Activated effector memory CD4-positive, alpha-beta T cell treated with Interleukin-2 at 50 U/mL for 16 hours (primary cell): ENCODE measurements at regions not wholly inside any gene's neighbourhood (a gene's known extent, or its start where the extent isn't known, plus 50 kb on each side); places are given as distances from the start of the nearest gene placed in this dataset.
"Not testable (repeated sequence)": the region's sequence is repeated elsewhere in the genome, so short reads cannot be mapped to it uniquely, and the experiment has no call there.

ENCODE experiments used
- DNase-seq: peaks from one replicate; pipeline ENCODE4 v3.0.0-alpha.2; 2020

- DNase-seq, result no peak
These were observed 50.8 kb upstream of the SEL1L start for GRCh38 chr14:81584495-81584894.

- DNase-seq, result no peak
These were observed 55.9 kb upstream of the SEL1L start for GRCh38 chr14:81589381-81590065.

- no peak for DNase-seq
These were observed 57.6 kb upstream of the SEL1L start for GRCh38 chr14:81591266-81591665.

DNA sequence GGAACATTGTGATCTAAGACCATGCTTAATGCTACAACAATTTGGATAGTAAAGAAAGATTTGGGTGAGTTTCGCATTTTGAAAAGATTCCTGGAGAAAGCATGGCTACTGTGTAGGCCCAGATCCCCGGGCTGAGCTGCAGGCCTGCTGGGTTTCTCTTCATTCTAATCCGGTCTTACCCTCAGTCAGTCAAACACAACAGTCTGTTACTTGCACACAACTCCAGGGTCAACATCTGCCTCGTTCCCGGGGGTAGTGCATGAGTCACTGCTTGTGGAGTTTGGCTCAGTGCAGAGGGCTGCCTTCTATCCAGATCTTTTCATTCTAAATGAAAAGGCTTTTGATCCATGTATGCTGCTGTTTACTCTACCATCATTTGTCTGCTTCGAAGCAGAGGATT, 60.4 kb upstream of the SEL1L start:
- no peak for DNase-seq

- no peak for DNase-seq
These were observed 72.0 kb upstream of the SEL1L start for GRCh38 chr14:81605660-81606059.

DNA sequence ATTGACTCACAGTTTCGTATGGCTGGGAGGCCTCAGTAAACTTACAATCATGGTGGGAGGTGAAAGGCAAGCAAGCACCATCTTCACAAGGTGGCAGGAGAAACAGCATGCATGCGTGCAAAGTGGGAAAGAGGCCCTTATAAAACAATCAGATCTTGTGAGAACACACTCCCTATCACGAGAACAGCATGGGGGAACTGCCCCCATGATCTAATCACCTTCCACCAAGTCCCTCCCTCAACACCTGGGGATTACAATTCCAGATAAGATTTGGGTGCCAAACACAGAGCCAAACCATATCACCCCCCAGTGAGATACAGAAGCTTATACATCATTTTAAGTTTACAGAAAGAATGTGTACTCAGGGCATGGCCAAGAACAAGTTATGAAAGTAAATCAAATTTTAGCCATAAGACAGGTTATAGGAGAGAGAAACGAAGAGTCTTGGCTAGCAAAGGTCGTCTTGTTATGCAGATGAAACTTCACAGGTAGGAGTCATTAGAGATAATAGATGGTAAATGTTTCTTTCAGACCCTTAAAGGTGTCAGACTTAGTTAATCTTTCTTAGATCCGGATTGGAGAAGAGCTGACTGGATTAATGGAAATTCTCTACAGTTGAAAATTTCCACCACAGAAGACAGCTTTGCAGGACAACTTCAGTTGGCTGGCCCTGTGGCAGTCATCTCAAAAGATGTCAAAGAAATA, 79.8 kb upstream of the SEL1L start:
- no peak for DNase-seq

GRCh38 chr14:81614302-81614701, 80.6 kb upstream of the SEL1L start:
- DNase-seq, result not testable (repeated sequence)

- no peak for DNase-seq
These were observed 85.0 kb upstream of the SEL1L start for GRCh38 chr14:81618695-81619094.

- no peak for DNase-seq
These were observed 86.2 kb upstream of the SEL1L start for GRCh38 chr14:81619816-81620215.

- not testable (repeated sequence) for DNase-seq
These were observed 90.2 kb upstream of the SEL1L start for GRCh38 chr14:81623771-81624396.

GRCh38 chr14:81625343-81625742, 91.7 kb upstream of the SEL1L start:
- no peak for DNase-seq

GRCh38 chr14:81632157-81632556, 98.5 kb upstream of the SEL1L start:
- DNase-seq, result no peak

- no peak for DNase-seq
These were observed 99.8 kb upstream of the SEL1L start for GRCh38 chr14:81633496-81633895.

GRCh38 chr14:81637639-81638038, 104.0 kb upstream of the SEL1L start:
- DNase-seq, result no peak

GRCh38 chr14:81638656-81639280, 105.1 kb upstream of the SEL1L start:
- no peak for DNase-seq

- no peak for DNase-seq
These were observed 120.0 kb upstream of the SEL1L start for GRCh38 chr14:81653626-81654025.

DNA sequence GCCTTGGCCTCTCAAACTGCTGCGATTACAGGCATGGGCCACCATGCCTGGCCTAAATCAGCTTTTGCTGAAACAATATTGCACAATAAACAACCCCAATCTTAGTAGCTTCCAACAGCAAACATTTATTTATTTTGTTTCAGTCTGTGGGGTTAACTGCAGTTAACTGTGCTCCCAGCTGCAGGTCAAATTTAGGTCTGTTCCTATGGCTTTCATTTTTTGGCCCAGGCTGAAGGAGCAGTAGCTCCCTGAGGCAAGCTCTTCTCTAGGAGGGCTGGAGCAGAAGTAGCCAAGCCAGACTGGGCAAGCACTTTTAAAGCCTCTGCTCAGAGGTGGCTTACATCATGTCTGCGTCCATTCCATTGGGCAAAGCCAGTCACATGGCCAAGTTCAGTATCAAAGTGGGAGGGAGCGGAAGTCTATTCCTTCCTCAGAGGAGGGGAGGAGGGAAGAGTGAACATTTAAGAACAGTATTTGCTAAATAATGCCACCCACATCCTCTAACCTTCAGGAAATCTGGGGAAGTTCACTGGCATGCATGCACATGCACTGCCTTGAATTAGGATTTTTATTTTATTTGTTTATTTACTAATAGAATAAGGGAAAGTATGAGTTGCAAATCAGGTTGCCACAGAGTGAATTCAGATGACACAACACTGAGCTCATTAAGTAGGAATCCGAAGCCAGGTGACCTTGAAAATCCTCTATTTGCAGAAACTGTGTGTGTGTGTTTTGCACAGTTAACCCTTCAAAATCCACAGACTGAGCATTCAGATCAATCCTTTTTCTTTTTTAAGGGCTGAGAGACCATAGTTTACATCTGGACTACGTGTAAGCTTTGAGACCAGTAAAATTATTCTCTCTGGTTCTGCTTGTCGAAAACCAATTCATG, 122.0 kb upstream of the SEL1L start:
- no peak for DNase-seq

- DNase-seq, result no peak
These were observed 123.2 kb upstream of the SEL1L start for GRCh38 chr14:81656811-81657210.

- DNase-seq, result no peak
These were observed 128.4 kb upstream of the SEL1L start for GRCh38 chr14:81662066-81662465.

- no peak for DNase-seq
These were observed 129.0 kb upstream of the SEL1L start for GRCh38 chr14:81662570-81663197.

GRCh38 chr14:81668626-81669274, 135.1 kb upstream of the SEL1L start:
- DNase-seq, result no peak

DNA sequence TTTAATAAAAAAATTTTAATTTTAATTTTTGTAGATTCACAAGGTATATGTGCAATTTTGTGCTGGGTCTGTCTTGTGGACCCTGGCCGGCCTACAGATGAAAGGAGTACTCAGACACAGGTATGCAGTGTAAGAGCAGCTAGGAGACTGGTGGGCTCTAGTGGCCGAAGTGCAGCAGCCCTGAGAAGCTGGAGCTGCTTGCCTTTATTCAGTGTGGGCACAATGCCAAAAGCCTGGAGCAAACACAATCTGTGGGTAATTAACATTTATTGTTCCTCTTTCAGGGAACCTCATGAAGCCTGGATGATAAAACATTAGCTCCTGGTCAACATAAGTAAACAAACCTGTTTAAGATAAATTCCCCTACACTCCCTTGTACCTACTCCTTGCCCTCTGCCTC, 135.7 kb upstream of the SEL1L start:
- DNase-seq, result no peak
